ENCODE measurements at regions not wholly inside any gene's neighbourhood (a gene's known extent, or its start where the extent isn't known, plus 50 kb on each side); places are given as distances from the start of the nearest gene placed in this dataset.

DNA sequence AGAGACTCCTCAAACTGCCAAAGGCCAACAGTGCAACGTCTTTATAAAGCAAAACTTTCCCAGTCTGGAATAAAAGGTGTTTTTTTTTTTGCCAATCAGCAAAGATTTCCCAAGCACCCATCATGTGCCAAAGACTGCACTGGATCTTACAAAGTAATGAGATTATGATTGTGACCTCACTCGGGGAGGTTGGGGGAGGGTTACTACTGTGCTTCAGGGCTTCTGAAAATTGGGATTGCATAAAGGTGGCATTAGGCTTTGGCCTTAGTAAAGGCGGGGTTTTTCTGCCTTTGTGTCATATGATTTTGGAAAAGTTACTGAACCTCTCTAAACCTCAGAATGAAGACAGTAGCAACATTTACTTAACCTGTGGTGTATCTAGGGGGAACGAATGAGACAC lies 233.8 kb downstream of the DACT1 start:
- Mint-ChIP-seq H3K9me3 (ENCODE audit: unreplicated experiment) (no peaks in the 10 kb centered on the region), H3K36me3 (ENCODE audit: unreplicated experiment) (peaks cover 3% of the 10 kb centered on the region), H3K4me1 (ENCODE audit: unreplicated experiment) (peaks cover 45% of the 10 kb centered on the region), H3K4me3 (ENCODE audit: unreplicated experiment) (peak overlapping the region; percentile 20), H3K27ac (ENCODE audit: unreplicated experiment) (peak overlapping the region; percentile 78), H3K27me3 (ENCODE audit: unreplicated experiment) (peaks cover under 1% of the 10 kb centered on the region)
- no peak for DNase-seq (ENCODE audit: extremely low spot score, unreplicated experiment)
- TF ChIP-seq, protein P1, sequence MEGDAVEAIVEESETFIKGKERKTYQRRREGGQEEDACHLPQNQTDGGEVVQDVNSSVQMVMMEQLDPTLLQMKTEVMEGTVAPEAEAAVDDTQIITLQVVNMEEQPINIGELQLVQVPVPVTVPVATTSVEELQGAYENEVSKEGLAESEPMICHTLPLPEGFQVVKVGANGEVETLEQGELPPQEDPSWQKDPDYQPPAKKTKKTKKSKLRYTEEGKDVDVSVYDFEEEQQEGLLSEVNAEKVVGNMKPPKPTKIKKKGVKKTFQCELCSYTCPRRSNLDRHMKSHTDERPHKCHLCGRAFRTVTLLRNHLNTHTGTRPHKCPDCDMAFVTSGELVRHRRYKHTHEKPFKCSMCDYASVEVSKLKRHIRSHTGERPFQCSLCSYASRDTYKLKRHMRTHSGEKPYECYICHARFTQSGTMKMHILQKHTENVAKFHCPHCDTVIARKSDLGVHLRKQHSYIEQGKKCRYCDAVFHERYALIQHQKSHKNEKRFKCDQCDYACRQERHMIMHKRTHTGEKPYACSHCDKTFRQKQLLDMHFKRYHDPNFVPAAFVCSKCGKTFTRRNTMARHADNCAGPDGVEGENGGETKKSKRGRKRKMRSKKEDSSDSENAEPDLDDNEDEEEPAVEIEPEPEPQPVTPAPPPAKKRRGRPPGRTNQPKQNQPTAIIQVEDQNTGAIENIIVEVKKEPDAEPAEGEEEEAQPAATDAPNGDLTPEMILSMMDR (IDR thresholded peaks at IDR 0.05): no peak

DNA sequence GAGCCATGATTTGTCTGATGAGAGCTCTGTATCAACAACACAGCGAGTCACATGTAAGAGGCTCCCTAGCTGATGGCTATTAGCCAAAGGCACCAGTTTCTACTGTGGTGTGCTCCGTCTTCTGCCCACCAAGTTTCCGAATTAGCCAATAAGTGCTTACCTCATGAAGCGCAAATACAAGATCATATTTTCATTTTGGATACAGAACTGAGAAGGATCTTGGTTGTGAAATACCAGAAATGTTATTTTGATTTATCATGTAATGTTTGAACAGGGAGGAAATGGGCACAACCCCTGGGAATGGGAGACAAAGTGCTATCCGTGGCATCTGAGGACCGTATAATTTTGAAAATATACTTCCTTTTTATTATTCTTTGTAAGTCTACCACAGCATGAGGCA lies 234.3 kb downstream of the DACT1 start:
- Mint-ChIP-seq H3K27me3 (ENCODE audit: unreplicated experiment) (peaks cover 4% of the 10 kb centered on the region), H3K4me3 (ENCODE audit: unreplicated experiment) (peak overlapping the region; percentile 38), H3K36me3 (ENCODE audit: unreplicated experiment) (peaks cover 6% of the 10 kb centered on the region), H3K27ac (ENCODE audit: unreplicated experiment) (peak overlapping the region; percentile 78), H3K4me1 (ENCODE audit: unreplicated experiment) (peaks cover 44% of the 10 kb centered on the region), H3K9me3 (ENCODE audit: unreplicated experiment) (no peaks in the 10 kb centered on the region)
- DNase-seq (ENCODE audit: extremely low spot score, unreplicated experiment): no peak
- TF ChIP-seq, protein P1 (IDR thresholded peaks at IDR 0.05): no peak

DNA sequence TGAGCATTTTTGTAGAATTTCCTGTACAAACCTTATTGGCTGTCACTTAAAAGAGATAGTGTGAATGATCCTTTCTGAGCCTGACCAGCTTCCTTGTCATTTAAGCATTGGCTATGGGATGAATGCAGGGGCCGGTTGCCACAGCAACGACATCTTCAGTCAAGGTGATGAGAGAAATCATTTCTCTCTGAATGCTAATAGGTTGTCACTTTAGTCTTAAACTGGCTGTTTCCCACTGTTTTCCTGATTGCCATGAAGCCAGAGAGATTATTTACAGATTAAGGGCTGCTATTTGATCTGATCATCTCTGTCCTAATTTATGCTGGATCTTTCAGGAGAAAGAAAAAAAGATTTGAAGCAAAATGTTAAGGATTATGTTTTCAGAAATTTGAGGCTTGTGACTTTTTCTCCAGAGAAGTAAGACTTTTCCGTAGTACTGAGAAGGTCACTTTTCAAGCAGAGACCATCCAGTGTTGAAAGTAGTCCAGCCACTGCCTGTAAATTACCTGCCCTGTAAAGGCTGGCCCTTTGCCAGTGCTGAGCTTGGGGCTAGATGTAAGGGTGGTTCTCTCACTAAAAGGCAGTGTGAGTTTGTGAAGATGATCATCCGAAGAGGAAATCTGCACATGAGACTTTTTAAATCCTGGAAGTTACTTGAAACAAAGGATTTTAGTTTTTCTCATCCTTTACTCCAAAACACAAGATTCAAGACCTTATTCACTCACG lies 235.6 kb downstream of the DACT1 start:
- TF ChIP-seq, protein P1 (IDR thresholded peaks at IDR 0.05): no peak
- H3K4me1 Mint-ChIP-seq (ENCODE audit: unreplicated experiment): peaks cover 39% of the 10 kb centered on the region
- no peak overlapping the region for H3K4me3 Mint-ChIP-seq (ENCODE audit: unreplicated experiment)
- H3K27ac Mint-ChIP-seq (ENCODE audit: unreplicated experiment): no peak overlapping the region
- no peaks in the 10 kb centered on the region for H3K9me3 Mint-ChIP-seq (ENCODE audit: unreplicated experiment)
- H3K36me3 Mint-ChIP-seq (ENCODE audit: unreplicated experiment): peaks cover 3% of the 10 kb centered on the region
- H3K27me3 Mint-ChIP-seq (ENCODE audit: unreplicated experiment): peaks cover 4% of the 10 kb centered on the region
- DNase-seq (ENCODE audit: extremely low spot score, unreplicated experiment): no peak

DNA sequence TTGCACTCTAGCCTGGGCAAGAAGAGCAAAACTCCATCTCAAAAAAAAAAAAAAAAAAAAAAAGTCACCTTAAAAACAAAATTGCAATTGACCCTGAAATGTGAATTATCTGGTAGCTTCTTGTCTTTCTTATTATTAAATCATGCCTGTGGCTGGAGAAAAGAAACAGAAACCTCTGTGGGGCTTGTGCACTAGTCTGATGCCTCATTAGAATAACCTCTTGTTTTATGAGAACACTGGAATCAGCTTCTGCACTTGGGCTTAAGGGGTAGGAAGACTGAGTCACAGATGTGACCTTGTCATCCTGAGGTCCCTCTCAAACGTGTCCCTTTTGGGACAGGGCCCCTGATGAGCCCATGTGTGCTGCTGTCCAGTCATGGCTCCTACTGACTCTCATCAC lies 237.9 kb downstream of the DACT1 start:
- peaks cover 37% of the 10 kb centered on the region for H3K4me1 Mint-ChIP-seq (ENCODE audit: unreplicated experiment)
- H3K27me3 Mint-ChIP-seq (ENCODE audit: unreplicated experiment): peaks cover 4% of the 10 kb centered on the region
- DNase-seq (ENCODE audit: extremely low spot score, unreplicated experiment): no peak
- H3K9me3 Mint-ChIP-seq (ENCODE audit: unreplicated experiment): no peaks in the 10 kb centered on the region
- TF ChIP-seq, protein P1 (IDR thresholded peaks at IDR 0.05): no peak
- peaks cover 3% of the 10 kb centered on the region for H3K36me3 Mint-ChIP-seq (ENCODE audit: unreplicated experiment)
- no peak overlapping the region for H3K4me3 Mint-ChIP-seq (ENCODE audit: unreplicated experiment)
- no peak overlapping the region for H3K27ac Mint-ChIP-seq (ENCODE audit: unreplicated experiment)

DNA sequence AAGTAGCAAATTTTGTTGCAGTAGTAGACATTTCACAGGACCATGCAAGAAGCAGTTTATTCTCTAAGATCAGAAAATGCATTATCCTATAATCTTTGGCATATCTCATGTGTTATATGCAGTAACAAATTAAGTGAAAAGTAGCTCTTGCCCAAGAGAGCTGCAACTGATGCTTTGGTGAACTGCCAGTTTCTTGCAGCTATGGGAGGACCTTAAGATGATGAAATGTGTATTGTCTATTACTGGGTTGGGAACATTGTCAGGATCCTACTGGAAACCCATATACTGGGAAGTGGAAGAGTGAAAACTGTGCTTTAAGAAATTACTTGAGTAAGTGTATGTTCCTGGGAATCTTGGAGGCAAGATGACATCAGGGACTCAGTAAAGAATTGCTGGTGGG lies 238.8 kb downstream of the DACT1 start:
- no peak overlapping the region for H3K27ac Mint-ChIP-seq (ENCODE audit: unreplicated experiment)
- no peak overlapping the region for H3K4me3 Mint-ChIP-seq (ENCODE audit: unreplicated experiment)
- H3K4me1 Mint-ChIP-seq (ENCODE audit: unreplicated experiment): peaks cover 32% of the 10 kb centered on the region
- peaks cover 3% of the 10 kb centered on the region for H3K36me3 Mint-ChIP-seq (ENCODE audit: unreplicated experiment)
- no peaks in the 10 kb centered on the region for H3K9me3 Mint-ChIP-seq (ENCODE audit: unreplicated experiment)
- TF ChIP-seq, protein P1 (IDR thresholded peaks at IDR 0.05): no peak
- peaks cover 7% of the 10 kb centered on the region for H3K27me3 Mint-ChIP-seq (ENCODE audit: unreplicated experiment)
- DNase-seq (ENCODE audit: extremely low spot score, unreplicated experiment): no peak

Data from osteocyte (in vitro differentiated cells).